ENCODE measurements at regions not wholly inside any gene's neighbourhood (a gene's known extent, or its start where the extent isn't known, plus 50 kb on each side); places are given as distances from the start of the nearest gene placed in this dataset.

- ATAC-seq (ENCODE audit: low read depth in 2 of 2) = no peak
- DNase-seq = no peak
- no peaks in the 10 kb centered on the region for H3K36me3 Mint-ChIP-seq
- Histone ChIP-seq H3K27me3 (ENCODE audit: control insufficient read depth, insufficient read depth, low read length) (no peaks in the 10 kb centered on the region), H3K4me1 (ENCODE audit: control insufficient read depth, insufficient read depth, low read length, poor library complexity, severe bottlenecking) (no peaks in the 10 kb centered on the region), H3K4me3 (ENCODE audit: low read depth, low read length) (no peak overlapping the region), H3K27ac (ENCODE audit: insufficient read depth, low read length, poor library complexity, severe bottlenecking) (no peak overlapping the region), H3K9me3 (ENCODE audit: control insufficient read depth in 2 of 2, low read length in 2 of 2) (peaks cover 2 to 20% of the 10 kb centered on the region in 2 experiments), H3K36me3 (ENCODE audit: control insufficient read depth, insufficient read depth, low read length) (no peaks in the 10 kb centered on the region)
- no peaks in the 10 kb centered on the region for H3K4me1 Mint-ChIP-seq
- H3K4me3 Mint-ChIP-seq = no peak overlapping the region
- H3K9me3 Mint-ChIP-seq = peaks cover 0 to 7% (median 1%) of the 10 kb centered on the region in 7 donors
- no peaks in the 10 kb centered on the region for H3K27me3 Mint-ChIP-seq
- no peak overlapping the region for H3K27ac Mint-ChIP-seq
Measured at GRCh38 chr4:133585323-133585722, 436.2 kb downstream of the PCDH10 start.

- peaks cover 0 to 7% (median 3%) of the 10 kb centered on the region in 7 donors for H3K9me3 Mint-ChIP-seq
- H3K4me1 Mint-ChIP-seq = no peaks in the 10 kb centered on the region
- Histone ChIP-seq H3K9me3 (ENCODE audit: control insufficient read depth in 2 of 2, low read length in 2 of 2) (peaks cover 2 to 20% of the 10 kb centered on the region in 2 experiments), H3K4me3 (ENCODE audit: low read depth, low read length) (no peak overlapping the region), H3K27ac (ENCODE audit: insufficient read depth, low read length, poor library complexity, severe bottlenecking) (no peak overlapping the region), H3K4me1 (ENCODE audit: control insufficient read depth, insufficient read depth, low read length, poor library complexity, severe bottlenecking) (no peaks in the 10 kb centered on the region), H3K36me3 (ENCODE audit: control insufficient read depth, insufficient read depth, low read length) (no peaks in the 10 kb centered on the region), H3K27me3 (ENCODE audit: control insufficient read depth, insufficient read depth, low read length) (no peaks in the 10 kb centered on the region)
- DNase-seq (no peak), ATAC-seq (ENCODE audit: low read depth in 2 of 2) (no peak)
- H3K36me3 Mint-ChIP-seq = no peaks in the 10 kb centered on the region
- no peak overlapping the region for H3K4me3 Mint-ChIP-seq
- no peak overlapping the region for H3K27ac Mint-ChIP-seq
- no peaks in the 10 kb centered on the region for H3K27me3 Mint-ChIP-seq
Measured at GRCh38 chr4:133584714-133585113, 435.6 kb downstream of the PCDH10 start.

GRCh38 chr4:133581996-133582619, 433.0 kb downstream of the PCDH10 start:
- no peak overlapping the region for H3K4me3 ChIP-seq (ENCODE audit: low read depth, low read length)
- no peak overlapping the region for H3K27ac Mint-ChIP-seq
- H3K36me3 ChIP-seq (ENCODE audit: control insufficient read depth, insufficient read depth, low read length) = no peaks in the 10 kb centered on the region
- H3K9me3 Mint-ChIP-seq = peaks cover 0 to 14% (median 3%) of the 10 kb centered on the region in 7 donors
- no peak for DNase-seq
- ATAC-seq (ENCODE audit: low read depth in 2 of 2) = no peak
- no peaks in the 10 kb centered on the region for H3K27me3 ChIP-seq (ENCODE audit: control insufficient read depth, insufficient read depth, low read length)
- H3K36me3 Mint-ChIP-seq = no peaks in the 10 kb centered on the region
- no peaks in the 10 kb centered on the region for H3K4me1 ChIP-seq (ENCODE audit: control insufficient read depth, insufficient read depth, low read length, poor library complexity, severe bottlenecking)
- no peak overlapping the region for H3K27ac ChIP-seq (ENCODE audit: insufficient read depth, low read length, poor library complexity, severe bottlenecking)
- no peaks in the 10 kb centered on the region for H3K27me3 Mint-ChIP-seq
- no peak overlapping the region for H3K4me3 Mint-ChIP-seq
- H3K9me3 ChIP-seq (ENCODE audit: control insufficient read depth in 2 of 2, low read length in 2 of 2) = peaks cover 2 to 7% of the 10 kb centered on the region in 2 experiments
- H3K4me1 Mint-ChIP-seq = no peaks in the 10 kb centered on the region

- H3K4me1 ChIP-seq (ENCODE audit: control insufficient read depth, insufficient read depth, low read length, poor library complexity, severe bottlenecking) = no peaks in the 10 kb centered on the region
- no peaks in the 10 kb centered on the region for H3K36me3 ChIP-seq (ENCODE audit: control insufficient read depth, insufficient read depth, low read length)
- ATAC-seq (ENCODE audit: low read depth in 2 of 2) (no peak), DNase-seq (no peak)
- no peak overlapping the region for H3K27ac ChIP-seq (ENCODE audit: insufficient read depth, low read length, poor library complexity, severe bottlenecking)
- no peak overlapping the region for H3K27ac Mint-ChIP-seq
- no peaks in the 10 kb centered on the region for H3K4me1 Mint-ChIP-seq
- no peak overlapping the region for H3K4me3 ChIP-seq (ENCODE audit: low read depth, low read length)
- H3K9me3 ChIP-seq (ENCODE audit: control insufficient read depth in 2 of 2, low read length in 2 of 2) = peaks cover 0 to 1% of the 10 kb centered on the region in 2 experiments
- peaks cover 0 to 32% (median 10%) of the 10 kb centered on the region in 7 donors for H3K9me3 Mint-ChIP-seq
- no peaks in the 10 kb centered on the region for H3K36me3 Mint-ChIP-seq
- H3K27me3 ChIP-seq (ENCODE audit: control insufficient read depth, insufficient read depth, low read length) = no peaks in the 10 kb centered on the region
- H3K4me3 Mint-ChIP-seq = no peak overlapping the region
- H3K27me3 Mint-ChIP-seq = no peaks in the 10 kb centered on the region
Measured at GRCh38 chr4:133574248-133574647, 425.2 kb downstream of the PCDH10 start.

- no peak for DNase-seq
- H3K36me3 Mint-ChIP-seq = no peaks in the 10 kb centered on the region
Measured at GRCh38 chr4:133565379-133565778, 416.3 kb downstream of the PCDH10 start.

GRCh38 chr4:133559987-133560386, 410.9 kb downstream of the PCDH10 start:
- Mint-ChIP-seq H3K36me3 (no peaks in the 10 kb centered on the region), H3K27ac (no peak overlapping the region), H3K27me3 (no peaks in the 10 kb centered on the region), H3K4me1 (no peaks in the 10 kb centered on the region), H3K9me3 (peaks cover 3 to 9% (median 5%) of the 10 kb centered on the region in 7 donors), H3K4me3 (no peak overlapping the region)
- Histone ChIP-seq H3K4me1 (ENCODE audit: control insufficient read depth, insufficient read depth, low read length, poor library complexity, severe bottlenecking) (no peaks in the 10 kb centered on the region), H3K27ac (ENCODE audit: insufficient read depth, low read length, poor library complexity, severe bottlenecking) (no peak overlapping the region), H3K36me3 (ENCODE audit: control insufficient read depth, insufficient read depth, low read length) (no peaks in the 10 kb centered on the region), H3K4me3 (ENCODE audit: low read depth, low read length) (no peak overlapping the region), H3K9me3 (ENCODE audit: control insufficient read depth in 2 of 2, low read length in 2 of 2) (peaks cover 0 to 3% of the 10 kb centered on the region in 2 experiments), H3K27me3 (ENCODE audit: control insufficient read depth, insufficient read depth, low read length) (no peaks in the 10 kb centered on the region)
- DNase-seq (no peak), ATAC-seq (ENCODE audit: low read depth in 2 of 2) (no peak)

More at GRCh38 chr4:133565379-133565778, 416.3 kb downstream of the PCDH10 start:
- Histone ChIP-seq H3K27ac (ENCODE audit: insufficient read depth, low read length, poor library complexity, severe bottlenecking) (no peak overlapping the region), H3K9me3 (ENCODE audit: control insufficient read depth in 2 of 2, low read length in 2 of 2) (no peaks in the 10 kb centered on the region), H3K27me3 (ENCODE audit: control insufficient read depth, insufficient read depth, low read length) (no peaks in the 10 kb centered on the region), H3K36me3 (ENCODE audit: control insufficient read depth, insufficient read depth, low read length) (no peaks in the 10 kb centered on the region), H3K4me3 (ENCODE audit: low read depth, low read length) (no peak overlapping the region), H3K4me1 (ENCODE audit: control insufficient read depth, insufficient read depth, low read length, poor library complexity, severe bottlenecking) (no peaks in the 10 kb centered on the region)
- H3K9me3 Mint-ChIP-seq = peaks cover 0 to 8% (median 3%) of the 10 kb centered on the region in 7 donors
- H3K4me3 Mint-ChIP-seq = no peak overlapping the region
- H3K27me3 Mint-ChIP-seq = no peaks in the 10 kb centered on the region
- no peaks in the 10 kb centered on the region for H3K4me1 Mint-ChIP-seq
- no peak for ATAC-seq (ENCODE audit: low read depth in 2 of 2)
- H3K27ac Mint-ChIP-seq = no peak overlapping the region

GRCh38 chr4:133555671-133556070, 406.6 kb downstream of the PCDH10 start:
- H3K9me3 Mint-ChIP-seq = peaks cover 2 to 6% (median 4%) of the 10 kb centered on the region in 7 donors
- no peak for ATAC-seq (ENCODE audit: low read depth in 2 of 2)
- no peaks in the 10 kb centered on the region for H3K4me1 ChIP-seq (ENCODE audit: control insufficient read depth, insufficient read depth, low read length, poor library complexity, severe bottlenecking)

GRCh38 chr4:133550436-133550835, 401.3 kb downstream of the PCDH10 start:
- Mint-ChIP-seq H3K4me3 (no peak overlapping the region), H3K36me3 (no peaks in the 10 kb centered on the region), H3K27me3 (no peaks in the 10 kb centered on the region), H3K27ac (no peak overlapping the region), H3K9me3 (peaks cover 0 to 14% (median 3%) of the 10 kb centered on the region in 7 donors), H3K4me1 (no peaks in the 10 kb centered on the region)
- no peaks in the 10 kb centered on the region for H3K36me3 ChIP-seq (ENCODE audit: control insufficient read depth, insufficient read depth, low read length)
- H3K4me3 ChIP-seq (ENCODE audit: low read depth, low read length) = no peak overlapping the region
- H3K4me1 ChIP-seq (ENCODE audit: control insufficient read depth, insufficient read depth, low read length, poor library complexity, severe bottlenecking) = no peaks in the 10 kb centered on the region
- peaks cover 0 to 6% of the 10 kb centered on the region in 2 experiments for H3K9me3 ChIP-seq (ENCODE audit: control insufficient read depth in 2 of 2, low read length in 2 of 2)
- ATAC-seq (ENCODE audit: low read depth in 2 of 2) (no peak), DNase-seq (no peak)
- H3K27me3 ChIP-seq (ENCODE audit: control insufficient read depth, insufficient read depth, low read length) = no peaks in the 10 kb centered on the region
- no peak overlapping the region for H3K27ac ChIP-seq (ENCODE audit: insufficient read depth, low read length, poor library complexity, severe bottlenecking)

More at GRCh38 chr4:133555671-133556070, 406.6 kb downstream of the PCDH10 start:
- H3K4me3 ChIP-seq (ENCODE audit: low read depth, low read length) = no peak overlapping the region
- no peaks in the 10 kb centered on the region for H3K36me3 ChIP-seq (ENCODE audit: control insufficient read depth, insufficient read depth, low read length)
- Mint-ChIP-seq H3K27me3 (no peaks in the 10 kb centered on the region), H3K4me3 (no peak overlapping the region), H3K4me1 (no peaks in the 10 kb centered on the region), H3K36me3 (no peaks in the 10 kb centered on the region), H3K27ac (no peak overlapping the region)
- H3K27me3 ChIP-seq (ENCODE audit: control insufficient read depth, insufficient read depth, low read length) = no peaks in the 10 kb centered on the region
- no peak overlapping the region for H3K27ac ChIP-seq (ENCODE audit: insufficient read depth, low read length, poor library complexity, severe bottlenecking)
- DNase-seq = no peak
- peaks cover 0 to 3% of the 10 kb centered on the region in 2 experiments for H3K9me3 ChIP-seq (ENCODE audit: control insufficient read depth in 2 of 2, low read length in 2 of 2)

All from CD4-positive, CD25-positive, alpha-beta regulatory T cell (primary cell).